GM21360 (cell line): ENCODE measurements at regions not wholly inside any gene's neighbourhood (a gene's known extent, or its start where the extent isn't known, plus 50 kb on each side); places are given as distances from the start of the nearest gene placed in this dataset.

Experiments
- ATAC-seq: cut with Tn5 transposase; IDR thresholded peaks from one replicate; pipeline ENCODE4 v1.9.1; 2021; ENCODE audit warnings: mild to moderate bottlenecking, moderate library complexity; ENCODE audit not compliant: unreplicated experiment

GRCh38 chr10:90975096-90975495 lies 54.2 kb upstream of the ANKRD1 start:
- ATAC-seq, result no peak

DNA sequence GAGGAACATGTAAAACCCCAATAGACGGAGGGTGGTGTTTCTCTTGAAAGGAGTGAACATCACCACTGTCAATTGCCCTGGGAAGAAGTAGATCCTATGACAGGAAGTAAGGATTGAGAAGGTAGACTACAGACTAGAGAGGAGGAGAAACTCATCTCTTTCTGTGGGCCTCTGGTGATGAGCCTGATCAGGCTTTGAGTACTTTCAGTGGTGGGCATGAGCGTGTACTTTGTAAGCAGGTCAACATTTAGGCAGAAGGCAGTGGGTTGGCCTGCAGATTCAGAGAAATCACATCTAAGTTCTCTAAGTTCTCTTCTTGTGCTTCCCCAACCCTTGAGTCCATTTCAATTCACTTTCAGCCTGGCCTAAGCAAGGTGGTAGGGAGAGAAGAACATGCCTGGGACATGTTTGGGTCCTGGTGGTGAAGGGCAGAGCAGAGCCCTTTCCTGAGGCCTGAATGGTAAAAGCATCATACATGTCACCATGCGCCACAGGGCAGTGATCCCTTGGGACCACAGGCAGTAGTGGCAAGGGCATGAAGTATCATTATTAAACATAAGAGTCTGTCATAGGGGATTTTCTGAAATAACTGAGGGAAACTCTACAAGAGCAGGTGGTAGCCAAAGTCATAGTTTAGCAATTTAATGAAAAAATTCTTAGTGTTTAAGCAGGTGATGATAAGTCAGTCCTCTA lies 56.4 kb upstream of the ANKRD1 start:
- peak; percentile 50 for ATAC-seq

DNA sequence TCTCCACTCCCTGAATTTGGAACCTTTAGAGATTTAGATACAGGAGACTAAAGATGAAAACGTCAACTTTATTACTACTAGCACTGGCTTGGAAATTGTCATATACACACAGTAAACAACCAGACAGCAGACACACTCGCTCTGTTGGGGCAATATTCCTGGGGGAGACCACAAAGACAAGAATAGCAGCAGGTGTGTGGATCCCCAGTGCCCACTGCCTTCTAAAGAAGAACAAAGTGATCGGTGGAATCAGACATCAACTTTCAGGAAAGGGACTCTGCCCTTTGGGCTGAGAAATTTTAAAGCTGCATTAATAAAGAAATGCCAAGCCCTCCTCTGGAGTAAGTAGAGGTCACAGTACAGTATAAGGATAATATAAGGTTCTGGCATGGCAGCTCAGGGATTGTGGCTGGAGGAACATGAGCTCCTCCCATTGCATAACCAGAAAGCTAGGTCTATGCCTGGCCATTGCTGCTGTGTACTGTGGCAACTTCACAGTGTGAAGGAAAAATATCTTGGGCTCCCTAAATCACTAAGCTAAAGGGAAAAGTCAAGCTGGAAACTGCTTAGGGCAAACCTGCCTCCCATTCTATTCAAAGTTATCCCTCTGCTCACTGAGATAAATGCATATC lies 57.1 kb upstream of the ANKRD1 start:
- ATAC-seq, result no peak

GRCh38 chr10:90982406-90983008 lies 61.6 kb upstream of the ANKRD1 start:
- no peak for ATAC-seq

- no peak for ATAC-seq
Measured at GRCh38 chr10:90983914-90984549, 63.1 kb upstream of the ANKRD1 start.

- no peak for ATAC-seq
Measured at GRCh38 chr10:90984898-90985297, 64.0 kb upstream of the ANKRD1 start.

DNA sequence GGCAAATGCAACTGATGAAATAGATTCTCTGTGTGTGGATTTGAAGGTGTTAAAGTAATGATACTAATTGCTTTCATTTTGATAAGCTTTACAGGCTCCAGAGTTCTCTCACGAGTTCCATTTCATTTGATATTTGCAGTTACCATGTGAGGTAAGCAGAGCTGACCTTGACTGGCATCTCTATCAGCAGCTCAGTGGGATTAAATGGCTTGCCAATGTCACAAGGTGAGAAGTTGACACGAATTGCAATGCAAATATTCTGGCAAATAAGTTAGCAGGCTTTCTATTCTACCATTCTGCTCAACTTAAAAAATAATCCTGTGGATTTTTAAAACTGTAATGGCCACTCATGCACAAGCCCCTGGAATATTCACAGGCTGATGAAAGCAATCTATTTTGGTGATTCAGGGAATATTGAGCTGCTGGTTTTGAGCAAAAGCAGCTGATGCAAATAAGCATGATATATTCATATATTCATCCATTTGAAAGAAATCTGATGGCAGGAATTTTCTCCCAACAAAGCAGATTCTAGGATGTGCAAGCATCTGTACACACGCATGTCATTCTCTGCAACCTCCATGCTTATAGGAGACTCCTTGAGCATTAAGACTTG lies 64.5 kb upstream of the ANKRD1 start:
- ATAC-seq, result no peak

DNA sequence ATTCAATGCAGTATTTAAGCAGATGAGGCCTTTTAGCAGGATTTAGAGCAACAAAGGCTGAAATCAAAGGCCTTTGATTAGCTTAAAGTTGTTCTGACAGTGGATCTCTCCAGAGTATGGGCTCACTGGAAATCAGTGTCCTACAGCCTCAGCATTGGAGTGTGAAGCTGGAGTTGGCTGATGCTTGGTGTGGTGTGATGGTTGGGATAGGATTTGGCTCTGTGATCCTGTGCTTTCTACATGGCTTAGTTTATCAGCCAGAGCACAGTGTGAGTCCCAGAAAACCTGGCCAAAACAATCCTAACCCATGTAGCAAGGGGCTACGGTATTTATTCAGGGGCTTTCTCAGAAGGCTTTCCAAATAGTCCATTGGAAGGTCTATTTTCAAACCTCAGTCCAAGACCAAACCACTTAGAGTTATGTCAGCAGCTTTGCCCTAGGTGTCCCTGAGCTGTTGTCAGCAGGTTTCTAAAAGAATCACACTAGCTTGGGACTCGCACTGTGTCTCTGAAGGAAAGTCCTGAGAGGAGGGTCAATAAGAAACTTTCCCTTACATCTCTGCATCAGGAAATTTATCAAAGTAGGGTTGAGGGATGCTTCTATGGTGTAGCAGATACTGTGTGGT lies 65.4 kb upstream of the ANKRD1 start:
- ATAC-seq, result no peak

- ATAC-seq, result no peak
Measured at GRCh38 chr10:90986870-90987269, 66.0 kb upstream of the ANKRD1 start.

DNA sequence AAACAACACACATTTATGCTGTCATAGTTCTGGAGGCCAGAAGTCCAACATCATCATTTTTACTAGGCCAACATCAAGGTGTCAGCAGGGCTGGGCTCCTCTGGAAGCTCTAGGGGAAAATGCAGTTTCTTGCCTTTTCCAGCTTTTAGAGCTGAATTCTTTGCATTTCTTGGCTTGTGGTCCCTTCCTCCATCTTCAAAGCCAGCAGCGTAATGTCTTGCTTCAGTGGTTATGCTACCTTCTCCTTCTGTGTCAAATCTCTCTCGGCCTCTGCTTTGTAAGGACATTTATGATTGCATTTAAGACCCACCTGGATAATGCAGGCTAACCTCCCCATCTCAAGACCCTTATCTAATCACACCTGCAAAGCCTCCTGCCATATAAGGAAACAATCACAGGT lies 66.5 kb upstream of the ANKRD1 start:
- no peak for ATAC-seq

- ATAC-seq, result no peak
Measured at GRCh38 chr10:90988024-90988423, 67.1 kb upstream of the ANKRD1 start.

GRCh38 chr10:90988802-90989201 lies 67.9 kb upstream of the ANKRD1 start:
- ATAC-seq, result no peak

GRCh38 chr10:90989378-90989777 lies 68.5 kb upstream of the ANKRD1 start:
- ATAC-seq, result no peak

DNA sequence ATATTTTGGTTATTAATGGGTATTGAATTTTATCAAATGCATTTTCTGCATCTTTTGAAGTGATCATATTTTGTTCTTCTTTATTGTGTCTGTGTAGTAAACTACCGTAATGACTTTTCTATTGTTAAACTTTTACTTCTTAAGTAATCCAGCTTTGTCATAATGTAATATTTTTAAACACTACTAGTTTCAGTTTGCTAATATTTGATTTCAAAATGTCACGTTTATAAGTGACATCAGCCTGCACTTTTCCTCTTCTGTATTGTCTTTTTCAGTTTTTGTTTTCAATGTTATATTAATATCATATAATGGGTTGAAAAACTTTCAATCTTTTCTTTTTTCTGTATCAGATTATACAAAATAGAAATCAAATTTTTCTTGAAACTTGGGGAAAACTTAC lies 71.6 kb upstream of the ANKRD1 start:
- ATAC-seq, result no peak

DNA sequence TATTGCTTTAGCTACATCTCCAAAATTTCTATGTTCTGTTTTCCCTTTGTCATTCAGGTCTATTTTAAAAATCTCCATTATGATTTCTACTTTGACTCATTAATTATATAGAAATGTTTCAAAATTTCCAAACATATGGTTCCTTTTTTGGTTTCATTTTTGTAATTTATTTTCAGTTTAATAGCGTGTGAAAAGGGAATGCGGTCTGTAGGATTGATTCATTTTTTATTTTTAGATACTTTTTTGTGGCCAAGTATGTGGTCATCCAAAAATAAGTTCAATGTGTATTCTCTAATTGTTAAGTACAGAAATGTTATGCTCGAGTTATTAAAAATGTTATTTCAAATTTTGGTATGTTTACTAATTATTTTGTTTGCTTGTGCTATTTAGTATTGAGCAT lies 72.5 kb upstream of the ANKRD1 start:
- ATAC-seq, result peak; percentile 50

- no peak for ATAC-seq
Measured at GRCh38 chr10:90997670-90998069, 76.8 kb upstream of the ANKRD1 start.

DNA sequence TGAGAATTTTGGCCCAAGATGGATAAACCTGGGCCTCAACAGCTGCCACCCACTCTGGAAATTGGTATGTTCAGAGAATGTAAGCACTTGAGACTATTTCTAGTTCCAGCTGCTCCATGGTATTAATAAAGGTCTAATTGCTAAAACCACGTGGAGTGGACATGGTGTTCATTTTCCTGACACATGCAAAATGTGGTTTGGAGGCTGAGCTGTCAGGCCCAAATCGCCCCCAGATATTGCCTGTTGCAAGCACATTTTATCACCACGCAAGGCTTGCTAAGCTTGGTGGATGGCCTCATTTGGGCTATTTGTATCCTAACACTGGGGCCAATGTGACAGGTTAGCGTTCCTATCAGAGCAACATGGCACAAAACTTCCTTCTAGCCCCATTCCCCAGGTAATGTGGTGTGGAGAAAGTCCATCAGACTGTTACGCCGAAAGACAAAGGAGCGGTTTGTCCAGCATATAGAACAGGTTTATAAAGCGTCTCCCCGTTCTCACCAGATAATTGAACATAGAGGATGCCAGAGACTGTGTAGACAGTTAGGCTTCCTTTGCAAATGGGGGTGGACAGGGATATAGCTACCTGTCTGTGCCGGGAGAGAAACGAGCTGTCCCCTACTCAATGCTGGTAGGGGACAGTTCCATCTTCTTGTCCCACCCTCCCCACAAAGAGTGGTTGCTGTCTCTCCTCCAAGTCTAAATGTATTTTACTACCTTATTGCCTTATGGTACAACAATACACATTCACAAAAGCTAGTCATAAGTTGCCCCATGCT lies 78.0 kb upstream of the ANKRD1 start:
- peak; percentile 29 for ATAC-seq

GRCh38 chr10:90999512-91000172 lies 78.8 kb upstream of the ANKRD1 start:
- ATAC-seq, result peak; percentile 60

DNA sequence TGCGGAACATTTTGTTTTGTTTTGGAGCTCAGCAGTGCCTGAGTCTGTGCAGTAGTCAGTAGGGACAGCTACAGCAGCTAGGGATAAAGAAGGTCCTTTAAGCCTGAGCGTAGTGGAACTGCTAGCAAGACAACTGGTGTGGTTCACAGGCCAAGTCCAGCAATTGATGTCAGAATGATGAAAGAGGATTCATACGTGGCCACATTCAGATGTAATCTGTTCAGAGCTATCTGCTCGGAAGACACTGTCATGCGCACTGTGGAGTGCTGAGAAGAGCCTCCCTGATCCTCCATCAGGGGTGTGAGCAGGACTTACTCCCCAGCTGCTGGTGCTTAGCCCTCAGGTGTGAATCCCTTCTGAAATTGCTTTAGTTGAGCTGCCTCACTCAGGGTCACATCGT lies 79.6 kb upstream of the ANKRD1 start:
- no peak for ATAC-seq

- ATAC-seq, result no peak
Measured at GRCh38 chr10:91000985-91001384, 80.1 kb upstream of the ANKRD1 start.
